IMR-90 (cell line): ENCODE measurements at regions not wholly inside any gene's neighbourhood (a gene's known extent, or its start where the extent isn't known, plus 50 kb on each side); places are given as distances from the start of the nearest gene placed in this dataset.

Experiments used
- ATAC-seq: fragments of 200-7000 bp; cut with Tn5 transposase; 2 replicates; pipeline ENCODE4 v1.9.1; 2020; ENCODE audit warnings: low read depth, mild to moderate bottlenecking, moderate library complexity
- BruUV-seq: library from RNA; stranded (reverse); fragments of 400-500 nt; replicated peaks from 2 replicates; lab custom pipeline; 2021; lab: Mats Ljungman, UMichigan
- CTCF ChIA-PET: fragments of 300-600 bp; formaldehyde crosslinking; extraction: SDS; loops from one replicate; lab custom pipeline; 2021; ENCODE audit warnings: antibody characterized with exemption; lab: Yijun Ruan, JAX
- POLR2A ChIA-PET: fragments of 300-600 bp; sonication (Branson Sonifier 250); formaldehyde crosslinking; loops from one replicate; lab custom pipeline; 2022; ENCODE audit warnings: antibody characterized with exemption; ENCODE audit not compliant: unreplicated experiment; lab: Charles Lee
- DNase-seq: peaks from one replicate; pipeline ENCODE4 v3.0.0; 2013
- H2AFZ ChIP-seq: replicated peaks from 2 replicates; pipeline ENCODE3; 2013; ENCODE audit warnings: low read length, mild to moderate bottlenecking; ENCODE audit not compliant: poor library complexity
- H2AK5ac ChIP-seq: 2 replicates; pipeline ENCODE4 v1.6.1; 2013; ENCODE audit warnings: low read depth, low read length, inconsistent platforms
- H2AK9ac ChIP-seq: replicated peaks from 2 replicates; pipeline ENCODE3; 2013; ENCODE audit warnings: mild to moderate bottlenecking, low read depth, low read length, moderate library complexity; ENCODE audit not compliant: poor library complexity
- H2BK120ac ChIP-seq: 2 replicates; pipeline ENCODE4 v1.6.1; 2013; ENCODE audit warnings: low read depth, low read length, inconsistent platforms
- H2BK15ac ChIP-seq: 3 replicates; pipeline ENCODE4 v1.6.1; 2013; ENCODE audit warnings: low read depth, low read length, inconsistent platforms
- H2BK20ac ChIP-seq: 2 replicates; pipeline ENCODE4 v1.6.1; 2013; ENCODE audit warnings: low read depth, mild to moderate bottlenecking, inconsistent platforms, low read length, moderate library complexity
- H2BK5ac ChIP-seq: 2 replicates; pipeline ENCODE4 v1.6.1; 2013; ENCODE audit warnings: mild to moderate bottlenecking, low read depth, low read length, inconsistent platforms; ENCODE audit not compliant: poor library complexity, severe bottlenecking
- H3K14ac ChIP-seq: replicated peaks from 2 replicates; pipeline ENCODE4 v1.6.1; 2013; ENCODE audit warnings: low read depth, low read length, inconsistent platforms
- H3K18ac ChIP-seq: 2 replicates; pipeline ENCODE4 v1.6.1; 2013; ENCODE audit warnings: low read depth, low read length, control low read depth
- H3K23ac ChIP-seq: 2 replicates; pipeline ENCODE4 v1.6.1; 2013; ENCODE audit warnings: low read depth, low read length, inconsistent platforms
- H3K27ac ChIP-seq: 2 replicates; pipeline ENCODE4 v1.5.1; 2013; ENCODE audit warnings: mild to moderate bottlenecking, control low read depth, low read length; ENCODE audit not compliant: insufficient read depth
- H3K27me3 ChIP-seq: 2 replicates; pipeline ENCODE4 v1.6.1; 2013; ENCODE audit warnings: low read length; ENCODE audit not compliant: control insufficient read depth, insufficient read depth
- H3K36me3 ChIP-seq: 2 replicates; pipeline ENCODE4 v1.6.1; 2013; ENCODE audit warnings: low read length, mixed read lengths; ENCODE audit not compliant: control insufficient read depth, insufficient read depth
- H3K4ac ChIP-seq: 2 replicates; pipeline ENCODE4 v1.6.1; 2013; ENCODE audit warnings: low read depth, low read length, inconsistent platforms
- H3K4me1 ChIP-seq: 2 replicates; pipeline ENCODE4 v1.6.1; 2013; ENCODE audit warnings: low read length, mixed read lengths; ENCODE audit not compliant: control insufficient read depth, insufficient read depth
- H3K4me2 ChIP-seq: 2 replicates; pipeline ENCODE4 v1.6.1; 2013; ENCODE audit warnings: low read depth, mild to moderate bottlenecking, control low read depth, low read length, moderate library complexity
- H3K4me3 ChIP-seq: 2 replicates; pipeline ENCODE4 v1.5.1; 2013; ENCODE audit warnings: low read depth, mild to moderate bottlenecking, control low read depth, low read length, moderate library complexity; ENCODE audit not compliant: insufficient read depth
- H3K56ac ChIP-seq: 2 replicates; pipeline ENCODE4 v1.6.1; 2013; ENCODE audit warnings: low read length, inconsistent platforms; ENCODE audit not compliant: insufficient read depth; ENCODE audit errors: extremely low read depth
- H3K79me1 ChIP-seq, 2 experiments: 2 replicates each; pipeline ENCODE4 v1.6.1; 2013; ENCODE audit warnings: low read length in 2 of 2, inconsistent platforms in 1 of 2, low read depth in 1 of 2
- H3K9ac ChIP-seq: 2 replicates; pipeline ENCODE4 v1.6.1; 2013; ENCODE audit warnings: low read depth, low read length, control low read depth
- H3K9me1 ChIP-seq: 2 replicates; pipeline ENCODE4 v1.6.1; 2013; ENCODE audit warnings: low read length, inconsistent platforms; ENCODE audit not compliant: insufficient read depth
- H3K9me3 ChIP-seq: 2 replicates; pipeline ENCODE4 v1.6.1; 2013; ENCODE audit warnings: low read length; ENCODE audit not compliant: control insufficient read depth, insufficient read depth
- H4K20me1 ChIP-seq: 2 replicates; pipeline ENCODE4 v1.6.1; 2013; ENCODE audit warnings: low read length, inconsistent platforms; ENCODE audit not compliant: insufficient read depth
- H4K5ac ChIP-seq: 2 replicates; pipeline ENCODE4 v1.6.1; 2013; ENCODE audit warnings: mild to moderate bottlenecking, low read depth, low read length, control low read depth
- H4K8ac ChIP-seq, 2 experiments: 2 replicates each; pipeline ENCODE4 v1.6.1; 2013; ENCODE audit warnings: low read depth in 2 of 2, low read length in 2 of 2, control low read depth in 1 of 2, inconsistent platforms in 1 of 2
- H4K91ac ChIP-seq: 2 replicates; pipeline ENCODE4 v1.6.1; 2013; ENCODE audit warnings: low read depth, low read length, inconsistent platforms; ENCODE audit not compliant: insufficient read depth
- BHLHE40 ChIP-seq: fragments of 150-350 bp; IDR thresholded peaks from 2 replicates; pipeline ENCODE4 v1.6.1; 2016; ENCODE audit warnings: mild to moderate bottlenecking, low read depth, low read length
- POLR2A ChIP-seq: IDR thresholded peaks from 2 replicates; pipeline ENCODE4 v1.6.1; 2012; ENCODE audit warnings: mild to moderate bottlenecking, low read depth, low read length
- RAD21 ChIP-seq: IDR thresholded peaks from 2 replicates; pipeline ENCODE4 v1.6.1; 2012; ENCODE audit warnings: low read length, improper control_type of control experiment
- RCOR1 ChIP-seq: IDR thresholded peaks from 2 replicates; pipeline ENCODE4 v1.6.1; 2012; ENCODE audit warnings: mild to moderate bottlenecking, low read length, improper control_type of control experiment; ENCODE audit not compliant: insufficient replicate concordance
- SMC3 ChIP-seq: fragments of 150-350 bp; IDR thresholded peaks from 2 replicates; pipeline ENCODE4 v1.6.1; 2016; ENCODE audit warnings: low read depth, mild to moderate bottlenecking, antibody characterized with exemption, low read length, moderate library complexity
- dilution Hi-C: fragments of 300-500 bp; cut with HindIII; formaldehyde crosslinking; loops from one replicate; pipeline ENCODE4 v1.14.3; 2018; ENCODE audit warnings: low sequenced_read_pairs; ENCODE audit not compliant: unreplicated experiment
- in situ Hi-C: fragments of 300-500 bp; cut with MboI; formaldehyde crosslinking; loops from 3 replicates; pipeline ENCODE4 v1.14.3; 2019; ENCODE audit warnings: low sequenced_read_pairs, inconsistent platforms, mixed read lengths
- intact Hi-C: fragments of 100-400 bp; cut with micrococcal nuclease; formaldehyde crosslinking; loops from 2 replicates; pipeline ENCODE4 v1.10.0; 2022

DNA sequence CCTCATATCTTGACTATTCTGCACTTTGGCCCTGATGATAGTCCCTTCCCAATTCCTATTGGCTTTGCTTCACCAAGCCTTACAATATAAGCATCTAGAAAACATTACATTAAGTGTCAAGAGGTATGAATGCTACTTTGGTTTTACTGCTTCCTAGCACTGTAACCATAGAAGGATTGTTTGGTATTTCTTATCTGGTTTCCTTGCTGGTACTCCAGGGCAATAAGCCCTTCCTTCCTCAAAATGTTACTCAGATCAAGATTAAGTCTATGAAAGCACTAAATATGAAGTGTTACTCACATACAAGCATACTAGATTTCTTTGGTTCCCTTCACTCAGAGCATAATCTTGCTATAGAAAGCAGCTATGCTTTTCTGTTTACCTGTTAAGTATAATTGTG lies 492.5 kb downstream of the ETV1 start:
- TF ChIP-seq POLR2A (no peak), BHLHE40 (no peak), SMC3 (no peak), RAD21 (no peak), RCOR1 (no peak)
- no peak overlapping the region for H4K8ac ChIP-seq
- no peaks in the 10 kb centered on the region for H3K27me3 ChIP-seq
- H3K9me1 ChIP-seq, result no peaks in the 10 kb centered on the region
- H4K20me1 ChIP-seq, result no peaks in the 10 kb centered on the region
- H3K4ac ChIP-seq, result no peak overlapping the region
- H3K36me3 ChIP-seq, result no peaks in the 10 kb centered on the region
- H3K27ac ChIP-seq, result no peak overlapping the region
- dilution Hi-C loops (no loop called here), intact Hi-C loops (no loop called here), in situ Hi-C loops (no loop called here)
- no TSS peak for BruUV-seq
- H3K9me3 ChIP-seq, result no peaks in the 10 kb centered on the region
- no peak overlapping the region for H3K56ac ChIP-seq
- no peak overlapping the region for H4K91ac ChIP-seq
- H2BK15ac ChIP-seq, result no peak overlapping the region
- ATAC-seq (no peak), DNase-seq (no peak)
- no peak overlapping the region for H3K4me2 ChIP-seq
- H3K14ac ChIP-seq, result no peak overlapping the region
- H4K5ac ChIP-seq, result no peak overlapping the region
- H2BK20ac ChIP-seq, result no peak overlapping the region
- H2BK5ac ChIP-seq, result no peak overlapping the region
- H3K23ac ChIP-seq, result no peak overlapping the region
- H2AFZ ChIP-seq, result no peak overlapping the region
- no peak overlapping the region for H3K9ac ChIP-seq
- no peak overlapping the region for H3K18ac ChIP-seq
- H2AK5ac ChIP-seq, result no peak overlapping the region
- no peaks in the 10 kb centered on the region for H3K79me1 ChIP-seq
- H2BK120ac ChIP-seq, result no peak overlapping the region
- no peaks in the 10 kb centered on the region for H3K4me1 ChIP-seq
- CTCF ChIA-PET, result no interaction called here
- no peak overlapping the region for H2AK9ac ChIP-seq
- H3K4me3 ChIP-seq, result no peak overlapping the region
- POLR2A ChIA-PET, result no interaction called here
